ENCODE measurements at regions not wholly inside any gene's neighbourhood (a gene's known extent, or its start where the extent isn't known, plus 50 kb on each side); places are given as distances from the start of the nearest gene placed in this dataset.

DNA sequence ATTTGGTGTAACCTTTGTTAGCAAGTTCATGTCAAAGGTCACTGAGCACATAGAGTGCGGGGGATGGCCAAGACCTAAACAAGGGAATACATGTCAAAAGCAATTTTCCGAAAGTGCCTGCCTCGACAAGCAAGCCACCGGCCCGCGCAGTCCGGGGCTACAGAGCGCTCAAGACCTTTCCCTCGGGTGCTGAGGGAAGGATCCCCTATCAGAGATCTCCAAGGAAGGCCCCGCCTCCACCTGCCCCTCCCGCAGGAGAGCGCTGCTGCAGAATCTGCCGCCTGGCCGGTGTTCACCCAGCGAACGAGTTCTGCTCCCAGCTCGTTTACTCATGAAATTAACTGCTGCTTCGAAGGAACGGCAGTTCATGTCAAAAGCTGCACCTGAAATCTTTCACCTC, 252.7 kb downstream of the BMP7 start:
- Histone ChIP-seq H2AFZ (ENCODE audit: insufficient read depth, low read length, poor library complexity) (no peak overlapping the region), H3K79me2 (ENCODE audit: control insufficient read depth, insufficient read depth, low read length, poor library complexity) (peaks cover 2% of the 10 kb centered on the region), H3K4me2 (ENCODE audit: low read length) (peak overlapping the region; percentile 59), H3K4me3 (ENCODE audit: low read depth, low read length) (no peak overlapping the region), H3K14ac (ENCODE audit: low read length) (no peak overlapping the region), H4K12ac (ENCODE audit: low read depth, low read length) (no peak overlapping the region), H3K9ac (ENCODE audit: low read length) (no peak overlapping the region), H3K23ac (ENCODE audit: low read length) (no peak overlapping the region), H3K79me1 (ENCODE audit: low read length) (peaks cover 3% of the 10 kb centered on the region), H2BK12ac (ENCODE audit: low read length) (no peak overlapping the region), H3K4ac (ENCODE audit: low read depth, low read length) (no peak overlapping the region), H3K4me1 (ENCODE audit: control insufficient read depth in 1 of 2, insufficient read depth in 2 of 2, low read length in 2 of 2) (peaks cover 6 to 8% of the 10 kb centered on the region in 2 experiments), H3K27ac (ENCODE audit: low read depth, low read length) (no peak overlapping the region), H4K91ac (ENCODE audit: low read depth, low read length) (no peak overlapping the region), H2BK5ac (ENCODE audit: low read depth, low read length, poor library complexity) (no peak overlapping the region), H3K27me3 (ENCODE audit: insufficient read depth, low read length) (peaks cover 2% of the 10 kb centered on the region), H2AK5ac (ENCODE audit: low read length) (no peak overlapping the region), H4K8ac (ENCODE audit: low read depth, low read length) (no peak overlapping the region), H2BK120ac (ENCODE audit: insufficient read depth, low read length, poor library complexity) (no peak overlapping the region), H3K9me3 (ENCODE audit: insufficient read depth, low read depth, low read length) (no peaks in the 10 kb centered on the region), H3K36me3 (ENCODE audit: control insufficient read depth in 1 of 2, insufficient read depth in 2 of 2, low read length in 2 of 2) (no peaks in the 10 kb centered on the region), H3K18ac (ENCODE audit: low read length) (no peak overlapping the region)
- no CpG with 5 or more reads among the region's 19 CpGs for WGBS (ENCODE audit: extremely low coverage, insufficient coverage, insufficient read length)
- DNase-seq: peak; percentile 26 to 58

DNA sequence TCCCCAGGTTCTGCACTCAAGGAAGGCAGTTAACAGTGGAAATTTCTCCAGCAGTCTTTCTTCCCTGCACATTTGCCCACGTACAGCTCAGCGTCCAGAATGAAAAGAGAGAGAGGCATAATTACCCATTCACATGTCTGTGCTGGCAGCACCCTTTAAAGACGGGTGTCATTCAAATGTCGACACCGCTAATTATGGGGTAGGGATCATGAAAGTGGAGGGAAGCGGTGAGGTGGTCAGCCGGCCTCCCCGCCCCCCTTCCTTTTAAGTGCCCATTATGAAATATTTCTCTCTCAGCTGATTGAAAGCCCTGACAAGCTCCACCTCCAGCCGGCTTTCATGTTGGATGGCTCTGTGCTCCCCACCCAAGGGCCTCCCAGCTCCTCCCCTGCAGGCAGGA, 246.1 kb downstream of the BMP7 start:
- no peak overlapping the region for H4K12ac ChIP-seq (ENCODE audit: low read depth, low read length)
- no peak overlapping the region for H3K14ac ChIP-seq (ENCODE audit: low read length)
- no peaks in the 10 kb centered on the region for H3K36me3 ChIP-seq (ENCODE audit: control insufficient read depth in 1 of 2, insufficient read depth in 2 of 2, low read length in 2 of 2)
- no peak overlapping the region for H3K9ac ChIP-seq (ENCODE audit: low read length)
- H4K91ac ChIP-seq (ENCODE audit: low read depth, low read length): no peak overlapping the region
- no peak overlapping the region for H3K18ac ChIP-seq (ENCODE audit: low read length)
- H3K79me1 ChIP-seq (ENCODE audit: low read length): no peaks in the 10 kb centered on the region
- no peak overlapping the region for H2AK5ac ChIP-seq (ENCODE audit: low read length)
- no CpG with 5 or more reads among the region's 9 CpGs for WGBS (ENCODE audit: extremely low coverage, insufficient coverage, insufficient read length)
- H3K27me3 ChIP-seq (ENCODE audit: insufficient read depth, low read length): peaks cover 2% of the 10 kb centered on the region
- H3K79me2 ChIP-seq (ENCODE audit: control insufficient read depth, insufficient read depth, low read length, poor library complexity): no peaks in the 10 kb centered on the region
- no peak overlapping the region for H2BK12ac ChIP-seq (ENCODE audit: low read length)
- DNase-seq: no peak
- H3K27ac ChIP-seq (ENCODE audit: low read depth, low read length): no peak overlapping the region
- no peak overlapping the region for H3K4me3 ChIP-seq (ENCODE audit: low read depth, low read length)
- no peak overlapping the region for H3K4ac ChIP-seq (ENCODE audit: low read depth, low read length)
- H2BK5ac ChIP-seq (ENCODE audit: low read depth, low read length, poor library complexity): no peak overlapping the region
- H3K23ac ChIP-seq (ENCODE audit: low read length): no peak overlapping the region
- H3K4me2 ChIP-seq (ENCODE audit: low read length): no peak overlapping the region
- H3K9me3 ChIP-seq (ENCODE audit: insufficient read depth, low read depth, low read length): no peaks in the 10 kb centered on the region
- peaks cover 0 to 2% of the 10 kb centered on the region in 2 experiments for H3K4me1 ChIP-seq (ENCODE audit: control insufficient read depth in 1 of 2, insufficient read depth in 2 of 2, low read length in 2 of 2)
- no peak overlapping the region for H4K8ac ChIP-seq (ENCODE audit: low read depth, low read length)
- H2BK120ac ChIP-seq (ENCODE audit: insufficient read depth, low read length, poor library complexity): no peak overlapping the region
- no peak overlapping the region for H2AFZ ChIP-seq (ENCODE audit: insufficient read depth, low read length, poor library complexity)

DNA sequence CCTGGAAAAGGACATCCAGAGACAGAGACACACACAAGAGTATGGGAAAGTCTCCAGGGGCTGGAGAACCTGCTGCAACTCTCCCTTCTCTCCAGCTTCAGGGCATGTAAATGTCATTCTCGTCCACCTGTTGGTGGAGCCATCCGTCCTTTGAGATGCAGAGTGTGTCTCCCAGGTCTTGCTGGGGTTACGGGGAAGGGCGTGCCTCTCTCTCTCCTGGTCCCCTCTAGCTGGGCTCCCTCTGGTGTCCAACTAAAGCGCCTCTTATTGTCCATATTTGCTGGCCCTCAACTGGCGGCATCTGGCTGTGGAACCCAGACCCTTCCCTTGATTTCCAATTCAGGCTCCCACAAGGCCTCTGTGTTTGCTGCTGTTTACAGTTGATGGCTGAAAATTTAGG, 244.1 kb downstream of the BMP7 start:
- Histone ChIP-seq H2AFZ (ENCODE audit: insufficient read depth, low read length, poor library complexity) (no peak overlapping the region), H3K27me3 (ENCODE audit: insufficient read depth, low read length) (no peaks in the 10 kb centered on the region), H4K12ac (ENCODE audit: low read depth, low read length) (no peak overlapping the region), H3K4ac (ENCODE audit: low read depth, low read length) (no peak overlapping the region), H3K79me1 (ENCODE audit: low read length) (no peaks in the 10 kb centered on the region), H3K9ac (ENCODE audit: low read length) (no peak overlapping the region), H3K4me2 (ENCODE audit: low read length) (no peak overlapping the region), H2BK12ac (ENCODE audit: low read length) (no peak overlapping the region), H3K14ac (ENCODE audit: low read length) (no peak overlapping the region), H3K79me2 (ENCODE audit: control insufficient read depth, insufficient read depth, low read length, poor library complexity) (no peaks in the 10 kb centered on the region), H2AK5ac (ENCODE audit: low read length) (no peak overlapping the region), H3K23ac (ENCODE audit: low read length) (no peak overlapping the region), H2BK120ac (ENCODE audit: insufficient read depth, low read length, poor library complexity) (no peak overlapping the region), H3K18ac (ENCODE audit: low read length) (no peak overlapping the region), H4K91ac (ENCODE audit: low read depth, low read length) (no peak overlapping the region), H2BK5ac (ENCODE audit: low read depth, low read length, poor library complexity) (no peak overlapping the region), H3K9me3 (ENCODE audit: insufficient read depth, low read depth, low read length) (no peaks in the 10 kb centered on the region), H4K8ac (ENCODE audit: low read depth, low read length) (no peak overlapping the region), H3K36me3 (ENCODE audit: control insufficient read depth in 1 of 2, insufficient read depth in 2 of 2, low read length in 2 of 2) (no peaks in the 10 kb centered on the region), H3K4me1 (ENCODE audit: control insufficient read depth in 1 of 2, insufficient read depth in 2 of 2, low read length in 2 of 2) (peaks cover 0 to 2% of the 10 kb centered on the region in 2 experiments), H3K4me3 (ENCODE audit: low read depth, low read length) (no peak overlapping the region), H3K27ac (ENCODE audit: low read depth, low read length) (no peak overlapping the region)
- WGBS (ENCODE audit: extremely low coverage, insufficient coverage, insufficient read length): no CpG with 5 or more reads among the region's 6 CpGs
- no peak for DNase-seq

DNA sequence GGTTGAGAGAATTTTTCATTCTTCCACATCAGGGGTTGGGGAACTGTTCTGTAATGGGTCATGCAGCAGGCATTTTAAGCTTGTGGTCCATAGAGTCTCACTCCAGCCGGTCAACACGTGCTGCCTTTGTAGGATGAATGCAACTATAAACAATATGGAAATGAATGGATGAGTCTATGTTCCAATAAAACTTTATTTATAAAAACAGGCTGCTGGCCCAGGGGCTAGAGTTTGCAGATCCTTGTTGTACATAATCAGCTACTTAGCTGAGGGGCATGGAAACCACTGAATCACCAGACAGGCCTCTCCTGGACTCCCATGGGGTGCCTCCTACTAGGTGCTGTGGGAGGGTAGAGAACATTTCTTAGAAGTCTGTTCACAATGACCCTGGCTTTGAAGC, 243.4 kb downstream of the BMP7 start:
- no peaks in the 10 kb centered on the region for H3K27me3 ChIP-seq (ENCODE audit: insufficient read depth, low read length)
- no peak overlapping the region for H2BK5ac ChIP-seq (ENCODE audit: low read depth, low read length, poor library complexity)
- no peak overlapping the region for H3K23ac ChIP-seq (ENCODE audit: low read length)
- no CpG with 5 or more reads among the region's 2 CpGs for WGBS (ENCODE audit: extremely low coverage, insufficient coverage, insufficient read length)
- H3K79me1 ChIP-seq (ENCODE audit: low read length): no peaks in the 10 kb centered on the region
- H2AK5ac ChIP-seq (ENCODE audit: low read length): no peak overlapping the region
- no peak overlapping the region for H4K12ac ChIP-seq (ENCODE audit: low read depth, low read length)
- no peak overlapping the region for H2BK12ac ChIP-seq (ENCODE audit: low read length)
- no peak for DNase-seq
- H3K18ac ChIP-seq (ENCODE audit: low read length): no peak overlapping the region
- H4K91ac ChIP-seq (ENCODE audit: low read depth, low read length): no peak overlapping the region
- no peak overlapping the region for H3K9ac ChIP-seq (ENCODE audit: low read length)
- no peak overlapping the region for H3K4ac ChIP-seq (ENCODE audit: low read depth, low read length)
- peaks cover 0 to 2% of the 10 kb centered on the region in 2 experiments for H3K4me1 ChIP-seq (ENCODE audit: control insufficient read depth in 1 of 2, insufficient read depth in 2 of 2, low read length in 2 of 2)
- H3K27ac ChIP-seq (ENCODE audit: low read depth, low read length): no peak overlapping the region
- H3K4me3 ChIP-seq (ENCODE audit: low read depth, low read length): no peak overlapping the region
- no peak overlapping the region for H2BK120ac ChIP-seq (ENCODE audit: insufficient read depth, low read length, poor library complexity)
- no peaks in the 10 kb centered on the region for H3K36me3 ChIP-seq (ENCODE audit: control insufficient read depth in 1 of 2, insufficient read depth in 2 of 2, low read length in 2 of 2)
- no peaks in the 10 kb centered on the region for H3K9me3 ChIP-seq (ENCODE audit: insufficient read depth, low read depth, low read length)
- no peak overlapping the region for H2AFZ ChIP-seq (ENCODE audit: insufficient read depth, low read length, poor library complexity)
- H3K4me2 ChIP-seq (ENCODE audit: low read length): no peak overlapping the region
- H3K79me2 ChIP-seq (ENCODE audit: control insufficient read depth, insufficient read depth, low read length, poor library complexity): no peaks in the 10 kb centered on the region
- no peak overlapping the region for H4K8ac ChIP-seq (ENCODE audit: low read depth, low read length)
- H3K14ac ChIP-seq (ENCODE audit: low read length): no peak overlapping the region
